OCI-LY1 (cell line): ENCODE measurements at regions not wholly inside any gene's neighbourhood (a gene's known extent, or its start where the extent isn't known, plus 50 kb on each side); places are given as distances from the start of the nearest gene placed in this dataset.

Source experiments
- H2AFZ ChIP-seq: fragments of 200-600 bp; sonication (generic), shearing (Covaris generic); 2 replicates; pipeline ENCODE4 v1.6.0; 2014; ENCODE audit warnings: antibody characterized with exemption, mild to moderate bottlenecking, low read length
- H3F3A ChIP-seq: fragments of 200-600 bp; sonication (generic), shearing (Covaris generic); 2 replicates; pipeline ENCODE4 v1.6.0; 2014; ENCODE audit warnings: mild to moderate bottlenecking, antibody characterized with exemption, low read length, moderate library complexity; ENCODE audit not compliant: insufficient read depth
- H3K27ac ChIP-seq: fragments of 200-600 bp; sonication (generic); 2 replicates; pipeline ENCODE4 v1.5.1; 2014; ENCODE audit warnings: low read length, mixed run types, mild to moderate bottlenecking, low read depth; ENCODE audit not compliant: poor library complexity, severe bottlenecking
- H3K27me3 ChIP-seq: fragments of 200-600 bp; sonication (generic); 2 replicates; pipeline ENCODE4 v1.6.0; 2014; ENCODE audit warnings: antibody characterized with exemption, mild to moderate bottlenecking, low read length, moderate library complexity; ENCODE audit not compliant: insufficient read depth
- H3K36me3 ChIP-seq: fragments of 200-600 bp; sonication (generic); 2 replicates; pipeline ENCODE4 v1.6.1; 2014; ENCODE audit warnings: mild to moderate bottlenecking, antibody characterized with exemption, low read length, moderate library complexity, mixed read lengths; ENCODE audit not compliant: insufficient read depth
- H3K4me1 ChIP-seq: fragments of 200-600 bp; sonication (generic); 2 replicates; pipeline ENCODE4 v1.5.1; 2014; ENCODE audit warnings: mild to moderate bottlenecking, low read length, moderate library complexity; ENCODE audit not compliant: insufficient read depth, severe bottlenecking
- H3K4me2 ChIP-seq: fragments of 200-600 bp; sonication (generic), shearing (Covaris generic); 2 replicates; pipeline ENCODE4 v1.6.1; 2014; ENCODE audit warnings: low read length
- H3K4me3 ChIP-seq: fragments of 200-600 bp; sonication (generic); 2 replicates; pipeline ENCODE4 v1.5.1; 2014; ENCODE audit warnings: low read length, low read depth, mild to moderate bottlenecking, mixed read lengths; ENCODE audit not compliant: poor library complexity, severe bottlenecking
- H3K79me2 ChIP-seq: fragments of 200-600 bp; shearing (Covaris generic); 2 replicates; pipeline ENCODE4 v1.6.1; 2016; ENCODE audit warnings: mixed run types, low read length, mixed read lengths; ENCODE audit not compliant: insufficient read depth
- H3K9ac ChIP-seq: fragments of 200-600 bp; sonication (generic), shearing (Covaris generic); 2 replicates; pipeline ENCODE4 v1.6.1; 2014; ENCODE audit warnings: mild to moderate bottlenecking, low read length, mixed read lengths
- H3K9me2 ChIP-seq: fragments of 200-600 bp; sonication (generic), shearing (Covaris generic); 2 replicates; pipeline ENCODE4 v1.6.1; 2014; ENCODE audit warnings: low read depth, mild to moderate bottlenecking, low read length, mixed read lengths
- H3K9me3 ChIP-seq: fragments of 200-600 bp; shearing (Covaris generic); 2 replicates; pipeline ENCODE4 v1.6.1; 2014; ENCODE audit warnings: low read length, mixed read lengths
- H4K20me1 ChIP-seq: fragments of 200-600 bp; sonication (generic), shearing (Covaris generic); 2 replicates; pipeline ENCODE4 v1.6.0; 2016; ENCODE audit warnings: mild to moderate bottlenecking, low read length; ENCODE audit not compliant: insufficient read depth
- CTCF ChIP-seq: fragments of 200-600 bp; sonication (generic), shearing (Covaris generic); IDR thresholded peaks from 2 replicates; pipeline ENCODE4 v1.5.1; 2017; ENCODE audit warnings: mild to moderate bottlenecking, antibody characterized with exemption, low read length, moderate library complexity, mixed read lengths
- EZH2 ChIP-seq: fragments of 200-600 bp; sonication (generic), shearing (Covaris generic); IDR thresholded peaks from 2 replicates; pipeline ENCODE4 v1.8.0; 2017; ENCODE audit warnings: borderline replicate concordance, mixed run types, mild to moderate bottlenecking, antibody characterized with exemption, low read length, moderate library complexity, mixed read lengths

- TF ChIP-seq EZH2 (no peak), CTCF (no peak)
- H3K4me2 ChIP-seq = no peak overlapping the region
- no peak overlapping the region for H3K4me3 ChIP-seq
- H3K9me2 ChIP-seq = no peaks in the 10 kb centered on the region
- no peaks in the 10 kb centered on the region for H4K20me1 ChIP-seq
- no peak overlapping the region for H2AFZ ChIP-seq
- H3K27me3 ChIP-seq = no peaks in the 10 kb centered on the region
- no peaks in the 10 kb centered on the region for H3K79me2 ChIP-seq
- no peaks in the 10 kb centered on the region for H3K9me3 ChIP-seq
- no peaks in the 10 kb centered on the region for H3K4me1 ChIP-seq
- H3K36me3 ChIP-seq = no peaks in the 10 kb centered on the region
- no peak overlapping the region for H3K9ac ChIP-seq
- no peaks in the 10 kb centered on the region for H3F3A ChIP-seq
- H3K27ac ChIP-seq = no peak overlapping the region
Measured at GRCh38 chr16:7115898-7116297, 216.7 kb upstream of the RBFOX1 start.

- H2AFZ ChIP-seq = no peak overlapping the region
- no peak overlapping the region for H3K4me3 ChIP-seq
- H3K36me3 ChIP-seq = no peaks in the 10 kb centered on the region
- no peak overlapping the region for H3K9ac ChIP-seq
- no peaks in the 10 kb centered on the region for H3K9me2 ChIP-seq
- no peak overlapping the region for H3K27ac ChIP-seq
- no peaks in the 10 kb centered on the region for H3K4me1 ChIP-seq
- no peaks in the 10 kb centered on the region for H3K9me3 ChIP-seq
- H3K79me2 ChIP-seq = no peaks in the 10 kb centered on the region
- H3K27me3 ChIP-seq = no peaks in the 10 kb centered on the region
- H3F3A ChIP-seq = no peaks in the 10 kb centered on the region
- no peak overlapping the region for H3K4me2 ChIP-seq
- TF ChIP-seq CTCF = no peak
- TF ChIP-seq EZH2 = no peak
- H4K20me1 ChIP-seq = no peaks in the 10 kb centered on the region
Measured at GRCh38 chr16:7113949-7114348, 218.7 kb upstream of the RBFOX1 start.

- Histone ChIP-seq H2AFZ (no peak overlapping the region), H3K36me3 (no peaks in the 10 kb centered on the region), H3K4me2 (no peak overlapping the region), H3K9ac (no peak overlapping the region), H3K27me3 (no peaks in the 10 kb centered on the region), H3K9me2 (no peaks in the 10 kb centered on the region), H3F3A (no peaks in the 10 kb centered on the region), H3K9me3 (no peaks in the 10 kb centered on the region), H3K79me2 (no peaks in the 10 kb centered on the region), H3K27ac (no peak overlapping the region), H3K4me3 (no peak overlapping the region), H3K4me1 (no peaks in the 10 kb centered on the region), H4K20me1 (no peaks in the 10 kb centered on the region)
- TF ChIP-seq CTCF (no peak), EZH2 (no peak)
Measured at GRCh38 chr16:7113395-7113794, 219.2 kb upstream of the RBFOX1 start.
